Bronchial epithelial cell (primary cell): ENCODE measurements at regions not wholly inside any gene's neighbourhood (a gene's known extent, or its start where the extent isn't known, plus 50 kb on each side); places are given as distances from the start of the nearest gene placed in this dataset.

ENCODE experiments used
- DNase-seq: peaks from one replicate; pipeline ENCODE4 v3.0.0-alpha.2; 2010; ENCODE audit warnings: low read depth
- FAIRE-seq: peaks from 2 replicates; lab custom pipeline; 2011; peaks lifted over from hg19 to GRCh38; lab: Jason Lieb, UNC
- H3K27me3 ChIP-seq: 2 replicates; pipeline ENCODE4 v1.5.1; 2011; ENCODE audit warnings: low read length; ENCODE audit not compliant: control insufficient read depth, insufficient read depth
- H3K36me3 ChIP-seq: 2 replicates; pipeline ENCODE4 v1.5.1; 2011; ENCODE audit warnings: low read length; ENCODE audit not compliant: control insufficient read depth, insufficient read depth
- H3K4me3 ChIP-seq: 2 replicates; pipeline ENCODE4 v1.5.1; 2011; ENCODE audit warnings: mild to moderate bottlenecking, low read depth, low read length, control low read depth
- TF ChIP-seq, protein P1 (sequence below): IDR thresholded peaks from 2 replicates; pipeline ENCODE4 v1.5.1; 2011; ENCODE audit warnings: mild to moderate bottlenecking, moderate library complexity, low read length, control low read depth, inconsistent platforms; ENCODE audit not compliant: insufficient read depth, severe bottlenecking

DNA sequence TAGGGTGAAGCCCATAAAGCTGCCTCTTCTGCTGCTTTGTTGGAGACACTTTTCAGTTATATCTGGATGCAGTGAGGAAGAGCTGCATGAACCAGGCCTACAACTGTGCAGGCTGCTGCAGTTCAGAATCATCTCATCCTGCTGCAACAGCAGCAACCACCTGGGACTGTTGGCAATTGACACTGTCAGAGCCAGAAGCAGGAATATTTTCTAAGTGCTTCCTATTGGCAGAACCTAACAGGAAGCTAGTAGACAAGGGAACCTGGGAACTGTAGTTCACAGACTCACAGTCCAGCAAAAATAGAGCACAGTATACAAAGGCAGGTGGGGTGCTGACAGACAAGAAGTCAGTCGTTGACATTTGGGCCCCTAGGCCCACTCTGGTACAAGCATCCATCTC, 452.9 kb upstream of the SPRED2 start:
- Histone ChIP-seq H3K27me3 (no peaks in the 10 kb centered on the region), H3K4me3 (no peak overlapping the region), H3K36me3 (no peaks in the 10 kb centered on the region)
- TF ChIP-seq, protein P1, sequence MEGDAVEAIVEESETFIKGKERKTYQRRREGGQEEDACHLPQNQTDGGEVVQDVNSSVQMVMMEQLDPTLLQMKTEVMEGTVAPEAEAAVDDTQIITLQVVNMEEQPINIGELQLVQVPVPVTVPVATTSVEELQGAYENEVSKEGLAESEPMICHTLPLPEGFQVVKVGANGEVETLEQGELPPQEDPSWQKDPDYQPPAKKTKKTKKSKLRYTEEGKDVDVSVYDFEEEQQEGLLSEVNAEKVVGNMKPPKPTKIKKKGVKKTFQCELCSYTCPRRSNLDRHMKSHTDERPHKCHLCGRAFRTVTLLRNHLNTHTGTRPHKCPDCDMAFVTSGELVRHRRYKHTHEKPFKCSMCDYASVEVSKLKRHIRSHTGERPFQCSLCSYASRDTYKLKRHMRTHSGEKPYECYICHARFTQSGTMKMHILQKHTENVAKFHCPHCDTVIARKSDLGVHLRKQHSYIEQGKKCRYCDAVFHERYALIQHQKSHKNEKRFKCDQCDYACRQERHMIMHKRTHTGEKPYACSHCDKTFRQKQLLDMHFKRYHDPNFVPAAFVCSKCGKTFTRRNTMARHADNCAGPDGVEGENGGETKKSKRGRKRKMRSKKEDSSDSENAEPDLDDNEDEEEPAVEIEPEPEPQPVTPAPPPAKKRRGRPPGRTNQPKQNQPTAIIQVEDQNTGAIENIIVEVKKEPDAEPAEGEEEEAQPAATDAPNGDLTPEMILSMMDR, result no peak
- FAIRE-seq (no peak), DNase-seq (no peak)

DNA sequence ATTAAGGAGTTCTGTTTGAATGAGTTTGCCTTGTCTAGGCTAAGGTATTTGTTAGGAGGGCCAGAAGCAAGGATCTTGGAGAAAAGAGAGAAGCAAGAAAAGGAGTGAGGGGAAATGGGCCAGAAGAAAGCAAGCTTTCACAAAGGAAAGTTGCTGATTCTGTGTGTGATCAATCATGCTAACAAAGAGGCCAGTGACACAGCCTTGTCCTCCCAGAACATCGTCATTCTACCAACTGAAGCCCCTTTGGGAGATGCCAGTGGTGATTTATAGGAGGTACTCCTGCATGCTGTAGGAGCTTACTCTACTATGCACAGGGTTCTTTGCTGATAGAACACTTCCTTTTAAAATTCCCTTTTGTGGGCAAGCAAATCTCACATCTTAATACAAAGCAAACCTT, 449.2 kb upstream of the SPRED2 start:
- no peak overlapping the region for H3K4me3 ChIP-seq
- TF ChIP-seq, protein P1, result no peak
- DNase-seq (no peak), FAIRE-seq (no peak)
- H3K36me3 ChIP-seq, result no peaks in the 10 kb centered on the region
- H3K27me3 ChIP-seq, result no peaks in the 10 kb centered on the region

DNA sequence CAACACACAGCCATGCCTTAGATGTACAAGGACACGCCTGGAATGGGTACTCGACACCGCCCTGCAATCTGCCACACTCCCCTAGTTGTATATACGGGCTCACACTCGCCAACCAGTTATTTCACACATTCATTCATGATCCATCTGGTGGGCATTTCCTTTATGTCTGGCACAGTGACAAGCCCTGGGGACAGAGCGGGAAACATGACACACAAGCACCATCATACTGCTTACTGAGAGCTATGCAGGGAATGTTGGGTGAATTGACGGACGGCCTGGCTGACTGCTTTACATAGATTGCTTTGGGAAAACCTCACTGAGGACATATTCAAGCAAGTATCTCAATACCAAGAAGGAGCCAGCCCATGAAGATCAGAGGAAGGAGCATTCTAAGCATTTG, 448.0 kb upstream of the SPRED2 start:
- FAIRE-seq, result no peak
- Histone ChIP-seq H3K4me3 (no peak overlapping the region), H3K36me3 (no peaks in the 10 kb centered on the region), H3K27me3 (no peaks in the 10 kb centered on the region)
- TF ChIP-seq, protein P1, result no peak
- DNase-seq, result peak; percentile 15

DNA sequence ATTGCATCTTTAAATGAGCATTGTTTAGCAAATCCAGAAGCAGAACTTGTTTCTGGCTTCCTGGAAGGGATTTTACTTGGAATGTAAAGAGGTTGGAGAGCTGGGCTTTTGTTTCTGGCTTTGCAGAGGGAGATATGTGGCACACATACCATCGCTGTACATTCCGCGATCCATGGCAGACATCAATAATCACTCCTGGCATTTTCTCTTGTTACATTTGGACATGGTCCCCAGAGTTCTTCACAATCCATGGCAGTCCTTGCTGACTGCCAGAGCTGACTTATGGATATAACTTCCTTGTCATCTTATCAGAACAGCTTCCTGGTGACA, 445.6 kb upstream of the SPRED2 start:
- Histone ChIP-seq H3K4me3 (no peak overlapping the region), H3K36me3 (no peaks in the 10 kb centered on the region), H3K27me3 (no peaks in the 10 kb centered on the region)
- FAIRE-seq, result no peak
- DNase-seq, result no peak
- TF ChIP-seq, protein P1, result no peak

DNA sequence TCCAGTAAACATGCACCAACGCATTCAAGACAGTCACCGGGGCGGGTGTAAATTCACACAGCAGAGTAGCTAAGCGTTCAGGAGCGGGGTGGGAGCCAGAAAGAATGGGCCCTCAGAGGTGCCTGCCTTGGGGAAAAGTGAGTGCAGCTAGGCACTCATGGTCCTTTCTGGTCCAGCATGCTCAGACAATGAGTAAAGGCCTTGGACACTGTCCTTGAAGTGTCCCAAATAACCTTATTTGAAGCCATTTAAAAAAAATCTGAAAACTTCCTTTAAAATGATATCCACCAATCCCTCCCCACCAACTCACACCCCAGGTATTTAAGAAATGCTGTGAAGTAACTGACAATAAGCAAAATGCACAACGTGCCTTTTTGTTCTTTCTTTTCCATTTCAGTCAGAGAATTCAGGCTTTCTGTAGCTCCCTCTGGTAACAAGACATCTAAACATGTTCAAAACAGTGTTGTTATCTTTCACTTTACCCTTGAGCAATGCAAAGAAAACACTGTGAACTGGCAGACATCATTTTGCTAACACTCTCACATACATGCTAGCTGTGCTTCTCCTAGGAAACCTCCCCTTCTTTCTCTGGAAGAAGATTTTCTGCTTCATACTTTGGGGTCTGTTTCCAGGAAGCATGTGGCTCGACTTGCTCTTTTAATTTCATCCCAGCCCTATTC, 445.1 kb upstream of the SPRED2 start:
- TF ChIP-seq, protein P1, result no peak
- no peaks in the 10 kb centered on the region for H3K27me3 ChIP-seq
- DNase-seq, result no peak

DNA sequence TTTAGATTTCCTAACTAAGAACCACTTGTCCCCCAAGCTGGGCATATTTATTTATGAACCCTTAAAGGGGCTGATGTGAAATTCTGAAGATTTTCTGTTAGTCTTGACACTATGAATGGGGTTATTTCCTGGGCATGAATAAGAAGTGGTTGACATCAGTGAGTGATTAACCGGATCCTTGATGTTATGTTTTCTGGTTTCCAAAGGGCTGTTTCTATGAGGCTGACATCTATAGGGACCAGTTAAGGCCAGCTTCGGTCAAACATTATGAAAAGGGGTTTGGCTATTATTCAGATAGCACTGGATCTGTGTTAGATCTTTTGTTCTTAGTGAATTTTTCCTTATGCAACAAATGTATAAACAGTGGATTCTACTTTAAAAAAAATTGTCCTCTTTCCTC, 443.7 kb upstream of the SPRED2 start:
- FAIRE-seq (no peak), DNase-seq (no peak)
- Histone ChIP-seq H3K27me3 (no peaks in the 10 kb centered on the region), H3K36me3 (no peaks in the 10 kb centered on the region), H3K4me3 (no peak overlapping the region)
- TF ChIP-seq, protein P1, result no peak

More for the DNA sequence above, 445.1 kb upstream of the SPRED2 start:
- H3K4me3 ChIP-seq, result no peak overlapping the region
- no peak for FAIRE-seq
- no peaks in the 10 kb centered on the region for H3K36me3 ChIP-seq
